ENCODE measurements at regions not wholly inside any gene's neighbourhood (a gene's known extent, or its start where the extent isn't known, plus 50 kb on each side); places are given as distances from the start of the nearest gene placed in this dataset.

GRCh38 chr15:94535298-94536048, 304.1 kb downstream of the MCTP2 start:
- no peak for DNase-seq (ENCODE audit: low spot score)

GRCh38 chr15:94536549-94536948, 305.2 kb downstream of the MCTP2 start:
- no peak for DNase-seq (ENCODE audit: low spot score)

DNA sequence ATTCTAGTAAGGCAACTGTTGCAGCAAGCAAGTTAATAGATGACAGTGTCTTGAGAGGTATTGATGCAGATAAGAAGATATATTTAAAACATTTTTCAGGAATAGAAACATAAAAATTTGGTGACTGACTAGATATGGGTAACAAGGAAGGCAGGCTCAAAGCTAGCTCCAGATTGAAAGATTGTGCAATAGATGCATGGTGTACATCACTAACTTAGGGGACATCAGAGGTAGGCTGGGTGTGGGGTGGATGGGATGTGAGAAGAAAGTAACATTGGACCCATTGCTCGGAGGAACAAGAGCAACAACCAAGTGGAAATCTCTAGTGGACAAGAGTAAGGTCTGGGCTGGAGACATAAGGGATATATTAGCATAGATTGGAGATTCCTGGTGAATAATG, 306.9 kb downstream of the MCTP2 start:
- DNase-seq (ENCODE audit: low spot score), result no peak

DNA sequence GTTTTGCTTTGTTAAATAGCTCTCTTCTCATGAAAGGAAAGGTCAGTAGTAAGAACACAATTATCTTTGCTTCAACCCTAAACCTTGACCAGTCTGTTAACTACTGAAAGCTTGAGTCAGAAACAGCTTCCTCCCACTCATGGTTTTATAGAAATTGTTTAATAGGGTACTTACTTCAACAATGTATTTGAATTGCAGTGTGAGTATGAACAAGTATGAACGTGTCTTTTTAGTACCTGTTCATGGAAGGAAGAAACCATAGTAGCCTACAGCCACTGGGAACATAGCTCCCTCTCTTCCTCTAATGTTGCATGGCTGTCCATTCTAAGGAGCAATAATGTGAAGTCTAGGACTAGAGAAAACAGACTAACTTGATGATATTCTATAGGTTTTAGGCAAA, 311.0 kb downstream of the MCTP2 start:
- no peak for DNase-seq (ENCODE audit: low spot score)

GRCh38 chr15:94546808-94547207, 315.4 kb downstream of the MCTP2 start:
- no peak for DNase-seq (ENCODE audit: low spot score)

DNA sequence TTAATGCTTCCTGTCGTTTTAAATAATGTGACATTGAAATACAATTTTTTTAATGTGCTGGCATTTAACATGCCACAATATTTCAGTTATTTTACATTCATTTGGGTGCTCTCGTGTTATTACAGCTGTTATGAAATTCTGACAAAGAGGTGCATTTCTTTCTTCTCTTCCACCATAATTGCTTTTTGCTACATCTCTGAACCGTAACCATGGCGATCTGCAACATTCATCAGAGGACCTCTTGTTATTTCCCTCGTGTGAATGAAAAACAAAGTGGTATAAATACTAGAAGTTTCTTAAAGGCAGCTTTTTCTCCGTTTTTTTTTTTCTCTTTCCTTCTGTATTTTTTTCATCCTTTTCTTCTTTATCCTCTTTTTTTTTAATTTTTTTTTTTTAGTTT, 316.4 kb downstream of the MCTP2 start:
- no peak for DNase-seq (ENCODE audit: low spot score)

DNA sequence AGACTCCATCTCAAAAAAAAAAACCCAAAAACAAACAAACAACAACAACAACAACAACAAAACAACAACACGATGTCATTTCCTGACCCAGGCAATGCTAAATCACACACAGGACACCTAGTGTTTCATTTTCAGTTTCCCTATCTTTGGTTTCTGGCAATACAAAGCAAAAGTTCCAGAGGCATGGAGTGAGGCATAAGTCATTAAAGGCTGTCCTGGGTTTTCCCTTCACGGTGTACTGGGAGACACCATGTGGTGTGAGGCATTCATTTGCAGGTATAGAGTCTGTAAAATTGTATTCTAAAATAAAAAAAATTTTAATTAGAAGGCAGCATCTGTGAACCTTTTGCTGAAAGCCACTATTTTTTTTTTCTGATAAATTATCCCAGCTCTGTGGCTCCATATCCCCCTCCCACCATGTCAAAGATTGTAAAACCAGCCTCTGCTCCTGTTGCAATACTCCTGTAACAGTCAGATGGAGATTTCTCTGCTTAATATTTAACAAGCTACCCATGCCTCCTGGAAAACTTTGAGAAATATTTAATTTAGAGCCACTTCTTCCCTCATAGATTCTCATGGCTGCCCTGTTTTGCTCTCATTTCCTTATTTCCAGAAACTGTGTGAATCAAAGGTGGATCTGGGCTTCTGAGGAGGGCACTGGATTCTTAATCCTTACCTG, 324.6 kb downstream of the MCTP2 start:
- DNase-seq (ENCODE audit: low spot score), result no peak

GRCh38 chr15:94561036-94561689, 329.8 kb downstream of the MCTP2 start:
- DNase-seq (ENCODE audit: low spot score), result no peak

DNA sequence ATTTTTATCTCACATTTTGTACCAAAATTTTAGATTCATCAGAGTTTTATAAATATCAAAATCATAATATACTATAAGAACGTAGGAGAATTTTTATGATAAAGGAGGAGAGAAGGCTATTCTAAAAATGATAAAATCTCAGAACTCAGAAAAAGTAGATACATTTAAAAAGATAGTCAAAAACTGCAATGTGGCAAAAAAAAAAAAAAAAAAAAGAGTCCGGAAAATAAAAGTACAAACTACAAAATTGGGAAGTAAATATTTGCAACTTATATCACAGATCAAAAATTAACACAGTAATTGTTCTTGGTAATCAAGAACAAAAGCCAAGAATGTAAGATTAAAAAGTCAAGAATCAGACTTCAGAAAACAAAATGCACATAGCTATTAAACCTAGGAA, 332.1 kb downstream of the MCTP2 start:
- no peak for DNase-seq (ENCODE audit: low spot score)

GRCh38 chr15:94576889-94577533, 345.6 kb downstream of the MCTP2 start:
- peak; percentile 29 for DNase-seq (ENCODE audit: low spot score)

DNA sequence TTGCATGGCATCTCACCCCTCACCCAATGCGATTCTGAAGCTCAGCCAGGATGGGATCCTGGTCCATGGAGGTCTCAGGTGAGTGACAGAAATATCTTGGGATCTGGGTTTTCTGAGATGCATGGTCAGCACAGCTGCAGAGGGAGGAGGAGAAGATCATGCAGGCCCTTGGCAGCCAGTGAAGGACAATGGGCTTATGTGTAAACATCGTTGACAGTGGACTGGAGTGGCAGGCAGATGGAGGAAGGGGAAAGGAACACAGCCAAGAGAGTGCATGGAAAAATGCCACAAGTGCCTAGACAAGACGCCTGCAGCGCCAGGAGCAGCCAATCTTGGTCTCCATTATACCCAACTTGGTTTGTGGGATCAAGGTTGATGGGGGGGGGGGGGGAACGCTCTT, 347.9 kb downstream of the MCTP2 start:
- no peak for DNase-seq (ENCODE audit: low spot score)

- no peak for DNase-seq (ENCODE audit: low spot score)
Observed at GRCh38 chr15:94580211-94580885, 349.0 kb downstream of the MCTP2 start.

- peak; percentile 52 for DNase-seq (ENCODE audit: low spot score)
Observed at GRCh38 chr15:94582368-94582767, 351.0 kb downstream of the MCTP2 start.

- peak; percentile 70 for DNase-seq (ENCODE audit: low spot score)
Observed at GRCh38 chr15:94584833-94585244, 353.5 kb downstream of the MCTP2 start.

DNA sequence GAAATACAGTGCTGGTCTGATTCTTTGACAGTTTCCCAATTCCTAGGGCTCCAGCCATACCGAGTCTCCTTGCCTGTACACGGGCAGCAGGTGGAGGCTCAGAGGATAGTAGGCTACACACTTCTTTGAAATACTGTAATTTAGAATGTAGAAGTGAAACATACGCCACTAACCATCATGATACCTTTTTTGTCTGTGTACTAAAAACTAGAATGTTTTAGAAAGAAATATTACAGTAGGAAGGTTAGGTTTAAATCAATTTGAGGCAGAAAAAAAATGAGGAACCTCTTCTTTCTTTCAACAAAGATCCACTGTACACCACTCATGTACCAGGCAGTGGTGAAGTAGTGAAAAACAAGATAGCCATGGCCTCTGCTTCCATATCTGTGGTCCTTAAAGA, 354.7 kb downstream of the MCTP2 start:
- no peak for DNase-seq (ENCODE audit: low spot score)

- no peak for DNase-seq (ENCODE audit: low spot score)
Observed at GRCh38 chr15:94587113-94587512, 355.8 kb downstream of the MCTP2 start.

DNA sequence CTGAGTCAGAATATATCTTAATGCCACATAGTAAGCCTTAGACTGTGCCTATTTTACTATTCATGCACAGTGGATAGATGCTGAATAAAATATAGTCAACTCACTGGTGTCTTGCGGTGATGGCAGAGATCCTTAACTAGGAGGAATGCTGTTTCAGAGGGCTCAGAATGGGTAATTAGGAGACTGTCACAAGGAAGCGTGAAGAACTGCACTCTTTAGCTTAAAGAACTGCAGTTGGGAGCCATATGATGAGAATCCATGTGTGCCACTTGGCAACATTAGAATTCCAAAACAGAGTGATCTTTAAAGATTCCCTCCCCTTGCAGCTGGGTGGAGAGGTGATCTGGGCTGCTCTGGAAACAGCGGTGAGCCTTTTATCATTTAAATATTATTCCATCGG, 357.6 kb downstream of the MCTP2 start:
- DNase-seq (ENCODE audit: low spot score), result no peak

- no peak for DNase-seq (ENCODE audit: low spot score)
Observed at GRCh38 chr15:94592495-94592894, 361.1 kb downstream of the MCTP2 start.

GRCh38 chr15:94596707-94597106, 365.3 kb downstream of the MCTP2 start:
- DNase-seq (ENCODE audit: low spot score), result no peak

- no peak for DNase-seq (ENCODE audit: low spot score)
Observed at GRCh38 chr15:94600505-94600904, 369.1 kb downstream of the MCTP2 start.

DNA sequence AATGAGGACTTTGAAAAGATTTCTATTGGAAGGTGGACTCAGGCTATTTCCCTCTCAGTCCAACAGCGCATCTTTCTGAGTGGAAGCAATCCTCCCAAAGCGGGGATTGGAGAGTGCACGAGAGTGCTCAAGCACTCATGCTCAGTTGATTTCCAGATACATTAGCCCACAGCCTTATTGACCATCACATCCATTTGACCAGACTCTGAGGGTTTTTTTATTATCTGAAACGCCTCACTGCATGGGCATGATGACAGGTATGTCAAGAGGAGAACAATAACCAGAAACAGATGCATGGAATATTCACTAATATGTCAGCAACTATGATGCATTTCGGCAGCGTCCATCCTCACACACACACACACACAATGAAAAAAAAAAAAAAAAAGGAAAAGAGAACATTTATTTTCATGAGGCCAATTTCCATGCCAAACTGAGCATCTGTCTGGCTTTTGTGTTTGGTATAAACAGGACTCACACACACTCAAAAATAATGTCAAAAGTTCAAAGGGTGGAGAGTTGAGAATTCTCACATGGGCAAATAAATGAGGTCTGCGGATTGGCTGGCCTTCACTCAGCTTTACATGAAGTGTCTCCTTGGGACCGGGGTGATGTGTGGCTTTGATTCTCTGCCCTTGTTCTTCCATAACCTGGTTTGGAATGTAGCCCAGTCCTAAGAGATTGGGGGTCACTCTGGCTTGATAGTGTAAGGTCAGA, 371.6 kb downstream of the MCTP2 start:
- no peak for DNase-seq (ENCODE audit: low spot score)
